SIG-M5 treated with dmso at 0.1 percent for 504 hours (cell line): ENCODE measurements at regions not wholly inside any gene's neighbourhood (a gene's known extent, or its start where the extent isn't known, plus 50 kb on each side); places are given as distances from the start of the nearest gene placed in this dataset.

Experiments
- DNase-seq: peaks from one replicate; lab custom pipeline; 2025; ENCODE audit not compliant: unreplicated experiment; lab: John Stamatoyannopoulos, UW

- DNase-seq, result no peak
Observed at GRCh38 chr4:54542540-54543041, 115.2 kb upstream of the KIT start.

- no peak for DNase-seq
Observed at GRCh38 chr4:54543088-54543795, 114.5 kb upstream of the KIT start.

GRCh38 chr4:54545663-54546424 is 111.9 kb upstream of the KIT start:
- DNase-seq, result no peak

- DNase-seq, result no peak
Observed at GRCh38 chr4:54547299-54548097, 110.3 kb upstream of the KIT start.

GRCh38 chr4:54548098-54548620 is 109.6 kb upstream of the KIT start:
- no peak for DNase-seq

- no peak for DNase-seq
Observed at GRCh38 chr4:54548831-54549460, 108.8 kb upstream of the KIT start.

- no peak for DNase-seq
Observed at GRCh38 chr4:54550395-54551171, 107.2 kb upstream of the KIT start.

- DNase-seq, result no peak
Observed at GRCh38 chr4:54553001-54553400, 104.8 kb upstream of the KIT start.

- no peak for DNase-seq
Observed at GRCh38 chr4:54554339-54554990, 103.3 kb upstream of the KIT start.

- DNase-seq, result no peak
Observed at GRCh38 chr4:54556051-54556450, 101.7 kb upstream of the KIT start.

- DNase-seq, result no peak
Observed at GRCh38 chr4:54556587-54556986, 101.2 kb upstream of the KIT start.

GRCh38 chr4:54558889-54559677 is 98.7 kb upstream of the KIT start:
- DNase-seq, result no peak

GRCh38 chr4:54560513-54560912 is 97.2 kb upstream of the KIT start:
- DNase-seq, result no peak

- no peak for DNase-seq
Observed at GRCh38 chr4:54561940-54562339, 95.8 kb upstream of the KIT start.

GRCh38 chr4:54566608-54567007 is 91.1 kb upstream of the KIT start:
- DNase-seq, result no peak

GRCh38 chr4:54567327-54567726 is 90.4 kb upstream of the KIT start:
- no peak for DNase-seq

- no peak for DNase-seq
Observed at GRCh38 chr4:54568184-54568583, 89.6 kb upstream of the KIT start.

GRCh38 chr4:54570822-54571221 is 86.9 kb upstream of the KIT start:
- DNase-seq, result no peak
